NCI-H524 (cell line): ENCODE measurements at regions not wholly inside any gene's neighbourhood (a gene's known extent, or its start where the extent isn't known, plus 50 kb on each side); places are given as distances from the start of the nearest gene placed in this dataset.

Source experiments
- DNase-seq, 2 experiments: peaks; one replicate each; lab custom pipeline; 2025; lab: John Stamatoyannopoulos, UW

GRCh38 chrX:76228499-76228898 is 55.6 kb downstream of the PBDC1 start:
- DNase-seq = no peak

GRCh38 chrX:76248901-76249300 is 76.0 kb downstream of the PBDC1 start:
- no peak for DNase-seq

GRCh38 chrX:76253432-76253831 is 80.6 kb downstream of the PBDC1 start:
- peak; percentile 48 to 80 for DNase-seq

GRCh38 chrX:76279007-76279406 is 106.1 kb downstream of the PBDC1 start:
- DNase-seq = peak; percentile 84 to 91
